ENCODE measurements at regions not wholly inside any gene's neighbourhood (a gene's known extent, or its start where the extent isn't known, plus 50 kb on each side); places are given as distances from the start of the nearest gene placed in this dataset.

DNA sequence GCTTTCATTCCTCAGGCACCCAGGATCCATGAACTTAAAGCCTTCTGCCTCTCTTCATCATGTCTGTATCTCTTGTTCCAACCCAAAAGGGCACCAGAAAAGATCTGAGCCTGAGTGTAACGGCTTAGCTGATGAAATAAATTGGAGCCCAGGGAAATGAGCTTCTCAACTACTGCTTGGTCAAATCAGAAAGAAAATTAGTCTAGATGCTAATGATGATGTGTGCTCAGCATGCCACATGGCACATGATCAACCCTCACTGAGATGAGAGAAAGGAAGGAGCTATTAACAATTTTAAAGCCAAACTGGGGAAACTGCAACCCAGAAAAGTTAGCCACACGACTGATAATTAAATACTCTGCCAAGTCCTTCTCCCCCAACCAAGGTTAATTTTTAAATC is 325.7 kb downstream of the CNTN3 start:
- ChIA-PET CTCF (no interaction called here), POLR2A (no interaction called here)
- Mint-ChIP-seq H3K27ac (no peak overlapping the region), H3K4me1 (no peaks in the 10 kb centered on the region), H3K4me3 (no peak overlapping the region), H3K9me3 (peaks cover 0 to 13% (median 7%) of the 10 kb centered on the region in 11 donors), H3K27me3 (no peaks in the 10 kb centered on the region), H3K36me3 (no peaks in the 10 kb centered on the region)
- H3K36me3 ChIP-seq (ENCODE audit: control insufficient read depth in 2 of 3, insufficient read depth in 3 of 3, low read length in 3 of 3), result no peaks in the 10 kb centered on the region
- no peak for ATAC-seq
- no peaks in the 10 kb centered on the region for H3K9me3 ChIP-seq (ENCODE audit: control insufficient read depth in 2 of 3, low read length in 3 of 3)
- no peak overlapping the region for H3K27ac ChIP-seq (ENCODE audit: low read depth, low read length)
- H3K4me3 ChIP-seq (ENCODE audit: low read length), result no peak overlapping the region
- DNase-seq, result no peak
- no peaks in the 10 kb centered on the region for H3K4me1 ChIP-seq (ENCODE audit: control insufficient read depth in 2 of 2, insufficient read depth in 2 of 2, low read length in 2 of 2)
- intact Hi-C loops (cut with micrococcal nuclease), result no loop called here
- no peaks in the 10 kb centered on the region for H3K27me3 ChIP-seq (ENCODE audit: control insufficient read depth in 2 of 2, insufficient read depth in 2 of 2, low read length in 2 of 2)

- Histone ChIP-seq H3K36me3 (ENCODE audit: control insufficient read depth in 2 of 3, insufficient read depth in 3 of 3, low read length in 3 of 3) (no peaks in the 10 kb centered on the region), H3K4me1 (ENCODE audit: control insufficient read depth in 2 of 2, insufficient read depth in 2 of 2, low read length in 2 of 2) (no peaks in the 10 kb centered on the region), H3K9me3 (ENCODE audit: control insufficient read depth in 2 of 3, low read length in 3 of 3) (no peaks in the 10 kb centered on the region), H3K27me3 (ENCODE audit: control insufficient read depth in 2 of 2, insufficient read depth in 2 of 2, low read length in 2 of 2) (no peaks in the 10 kb centered on the region), H3K4me3 (ENCODE audit: low read length) (no peak overlapping the region), H3K27ac (ENCODE audit: low read depth, low read length) (no peak overlapping the region)
- Mint-ChIP-seq H3K36me3 (no peaks in the 10 kb centered on the region), H3K27ac (no peak overlapping the region), H3K27me3 (no peaks in the 10 kb centered on the region), H3K4me1 (no peaks in the 10 kb centered on the region), H3K4me3 (no peak overlapping the region), H3K9me3 (peaks cover 0 to 8% (median 5%) of the 10 kb centered on the region in 11 donors)
- ChIA-PET CTCF (no interaction called here), POLR2A (no interaction called here)
- ATAC-seq, result no peak
- no peak for DNase-seq
- intact Hi-C loops (cut with micrococcal nuclease), result no loop called here
Measured at GRCh38 chr3:74287557-74287956, 326.9 kb downstream of the CNTN3 start.

GRCh38 chr3:74282202-74282601 is 332.3 kb downstream of the CNTN3 start:
- CTCF ChIA-PET, result no interaction called here
- no peak overlapping the region for H3K4me3 Mint-ChIP-seq
- Histone ChIP-seq H3K27me3 (ENCODE audit: control insufficient read depth in 2 of 2, insufficient read depth in 2 of 2, low read length in 2 of 2) (no peaks in the 10 kb centered on the region), H3K4me1 (ENCODE audit: control insufficient read depth in 2 of 2, insufficient read depth in 2 of 2, low read length in 2 of 2) (no peaks in the 10 kb centered on the region), H3K27ac (ENCODE audit: low read depth, low read length) (no peak overlapping the region), H3K9me3 (ENCODE audit: control insufficient read depth in 2 of 3, low read length in 3 of 3) (no peaks in the 10 kb centered on the region), H3K36me3 (ENCODE audit: control insufficient read depth in 2 of 3, insufficient read depth in 3 of 3, low read length in 3 of 3) (no peaks in the 10 kb centered on the region), H3K4me3 (ENCODE audit: low read length) (no peak overlapping the region)
- H3K36me3 Mint-ChIP-seq, result no peaks in the 10 kb centered on the region
- H3K27ac Mint-ChIP-seq, result no peak overlapping the region
- no peaks in the 10 kb centered on the region for H3K4me1 Mint-ChIP-seq
- intact Hi-C loops (cut with micrococcal nuclease), result no loop called here
- peaks cover 0 to 19% (median 9%) of the 10 kb centered on the region in 11 donors for H3K9me3 Mint-ChIP-seq
- H3K27me3 Mint-ChIP-seq, result no peaks in the 10 kb centered on the region
- no peak for DNase-seq
- ATAC-seq, result no peak
- POLR2A ChIA-PET, result no interaction called here

- intact Hi-C loops (cut with micrococcal nuclease), result no loop called here
- Mint-ChIP-seq H3K4me3 (no peak overlapping the region), H3K27ac (no peak overlapping the region), H3K4me1 (no peaks in the 10 kb centered on the region), H3K36me3 (no peaks in the 10 kb centered on the region), H3K9me3 (peaks cover 0 to 24% (median 9%) of the 10 kb centered on the region in 11 donors), H3K27me3 (no peaks in the 10 kb centered on the region)
- Histone ChIP-seq H3K4me1 (ENCODE audit: control insufficient read depth in 2 of 2, insufficient read depth in 2 of 2, low read length in 2 of 2) (no peaks in the 10 kb centered on the region), H3K36me3 (ENCODE audit: control insufficient read depth in 2 of 3, insufficient read depth in 3 of 3, low read length in 3 of 3) (no peaks in the 10 kb centered on the region), H3K27me3 (ENCODE audit: control insufficient read depth in 2 of 2, insufficient read depth in 2 of 2, low read length in 2 of 2) (no peaks in the 10 kb centered on the region), H3K4me3 (ENCODE audit: low read length) (no peak overlapping the region), H3K9me3 (ENCODE audit: control insufficient read depth in 2 of 3, low read length in 3 of 3) (no peaks in the 10 kb centered on the region), H3K27ac (ENCODE audit: low read depth, low read length) (no peak overlapping the region)
- ChIA-PET CTCF (no interaction called here), POLR2A (no interaction called here)
- ATAC-seq (no peak), DNase-seq (no peak)
Measured at GRCh38 chr3:74281705-74282104, 332.8 kb downstream of the CNTN3 start.

GRCh38 chr3:74273555-74274402 is 340.7 kb downstream of the CNTN3 start:
- Mint-ChIP-seq H3K4me3 (no peak overlapping the region), H3K27me3 (no peaks in the 10 kb centered on the region), H3K9me3 (peaks cover 0 to 34% (median 9%) of the 10 kb centered on the region in 11 donors), H3K4me1 (no peaks in the 10 kb centered on the region), H3K36me3 (no peaks in the 10 kb centered on the region), H3K27ac (no peak overlapping the region)
- intact Hi-C loops (cut with micrococcal nuclease), result no loop called here
- CTCF ChIA-PET, result interaction anchor here (0.6 kb wide), 1 partner anchor 23 kb away, joined by 3 read pairs; no protein-coding TSS in a partner anchor
- no peaks in the 10 kb centered on the region for H3K36me3 ChIP-seq (ENCODE audit: control insufficient read depth in 2 of 3, insufficient read depth in 3 of 3, low read length in 3 of 3)
- POLR2A ChIA-PET, result no interaction called here
- no peaks in the 10 kb centered on the region for H3K27me3 ChIP-seq (ENCODE audit: control insufficient read depth in 2 of 2, insufficient read depth in 2 of 2, low read length in 2 of 2)
- ATAC-seq (no peak), DNase-seq (no peak)
- no peak overlapping the region for H3K27ac ChIP-seq (ENCODE audit: low read depth, low read length)
- H3K4me3 ChIP-seq (ENCODE audit: low read length), result no peak overlapping the region
- H3K9me3 ChIP-seq (ENCODE audit: control insufficient read depth in 2 of 3, low read length in 3 of 3), result no peaks in the 10 kb centered on the region
- H3K4me1 ChIP-seq (ENCODE audit: control insufficient read depth in 2 of 2, insufficient read depth in 2 of 2, low read length in 2 of 2), result no peaks in the 10 kb centered on the region

DNA sequence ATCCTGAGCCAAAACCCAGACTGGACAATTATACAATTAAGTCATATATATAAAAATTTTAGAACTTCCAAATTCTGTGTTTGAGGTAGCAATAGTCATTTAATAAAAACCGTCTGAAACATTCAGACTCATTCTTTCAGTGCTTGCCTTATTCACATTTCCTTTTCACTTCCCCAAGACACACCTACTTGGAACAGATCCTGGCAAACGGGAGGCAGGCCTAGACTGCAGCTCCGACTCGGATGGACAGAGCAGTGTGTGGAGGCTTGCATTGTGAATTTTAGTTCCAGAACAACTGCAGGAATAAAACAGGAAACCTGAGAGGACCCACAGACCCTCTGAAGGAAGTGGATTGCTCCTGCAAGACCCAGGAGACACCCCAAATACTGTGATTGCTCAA is 341.4 kb downstream of the CNTN3 start:
- Histone ChIP-seq H3K9me3 (ENCODE audit: control insufficient read depth in 2 of 3, low read length in 3 of 3) (no peaks in the 10 kb centered on the region), H3K27ac (ENCODE audit: low read depth, low read length) (no peak overlapping the region), H3K27me3 (ENCODE audit: control insufficient read depth in 2 of 2, insufficient read depth in 2 of 2, low read length in 2 of 2) (no peaks in the 10 kb centered on the region), H3K36me3 (ENCODE audit: control insufficient read depth in 2 of 3, insufficient read depth in 3 of 3, low read length in 3 of 3) (no peaks in the 10 kb centered on the region), H3K4me3 (ENCODE audit: low read length) (no peak overlapping the region), H3K4me1 (ENCODE audit: control insufficient read depth in 2 of 2, insufficient read depth in 2 of 2, low read length in 2 of 2) (no peaks in the 10 kb centered on the region)
- DNase-seq (no peak), ATAC-seq (no peak)
- peaks cover 0 to 34% (median 8%) of the 10 kb centered on the region in 11 donors for H3K9me3 Mint-ChIP-seq
- H3K27me3 Mint-ChIP-seq, result peaks cover 0 to 1% (median 0%) of the 10 kb centered on the region in 5 donors
- no peaks in the 10 kb centered on the region for H3K36me3 Mint-ChIP-seq
- no peak overlapping the region for H3K27ac Mint-ChIP-seq
- H3K4me1 Mint-ChIP-seq, result no peaks in the 10 kb centered on the region
- no peak overlapping the region for H3K4me3 Mint-ChIP-seq
- ChIA-PET CTCF (no interaction called here), POLR2A (no interaction called here)
- intact Hi-C loops (cut with micrococcal nuclease), result no loop called here

GRCh38 chr3:74271541-74271940 is 342.9 kb downstream of the CNTN3 start:
- no peaks in the 10 kb centered on the region for H3K4me1 ChIP-seq (ENCODE audit: control insufficient read depth in 2 of 2, insufficient read depth in 2 of 2, low read length in 2 of 2)
- no peaks in the 10 kb centered on the region for H3K9me3 ChIP-seq (ENCODE audit: control insufficient read depth in 2 of 3, low read length in 3 of 3)
- Mint-ChIP-seq H3K27ac (no peak overlapping the region), H3K9me3 (peaks cover 0 to 21% (median 0%) of the 10 kb centered on the region in 11 donors), H3K27me3 (peaks cover 0 to 5% (median 0%) of the 10 kb centered on the region in 5 donors), H3K4me3 (no peak overlapping the region), H3K4me1 (no peaks in the 10 kb centered on the region), H3K36me3 (no peaks in the 10 kb centered on the region)
- intact Hi-C loops (cut with micrococcal nuclease), result no loop called here
- DNase-seq (no peak), ATAC-seq (no peak)
- POLR2A ChIA-PET, result no interaction called here
- H3K4me3 ChIP-seq (ENCODE audit: low read length), result no peak overlapping the region
- H3K27me3 ChIP-seq (ENCODE audit: control insufficient read depth in 2 of 2, insufficient read depth in 2 of 2, low read length in 2 of 2), result no peaks in the 10 kb centered on the region
- CTCF ChIA-PET, result no interaction called here
- H3K27ac ChIP-seq (ENCODE audit: low read depth, low read length), result no peak overlapping the region
- H3K36me3 ChIP-seq (ENCODE audit: control insufficient read depth in 2 of 3, insufficient read depth in 3 of 3, low read length in 3 of 3), result no peaks in the 10 kb centered on the region

Data from naive thymus-derived CD4-positive, alpha-beta T cell (primary cell).